ENCODE measurements at regions not wholly inside any gene's neighbourhood (a gene's known extent, or its start where the extent isn't known, plus 50 kb on each side); places are given as distances from the start of the nearest gene placed in this dataset.

DNA sequence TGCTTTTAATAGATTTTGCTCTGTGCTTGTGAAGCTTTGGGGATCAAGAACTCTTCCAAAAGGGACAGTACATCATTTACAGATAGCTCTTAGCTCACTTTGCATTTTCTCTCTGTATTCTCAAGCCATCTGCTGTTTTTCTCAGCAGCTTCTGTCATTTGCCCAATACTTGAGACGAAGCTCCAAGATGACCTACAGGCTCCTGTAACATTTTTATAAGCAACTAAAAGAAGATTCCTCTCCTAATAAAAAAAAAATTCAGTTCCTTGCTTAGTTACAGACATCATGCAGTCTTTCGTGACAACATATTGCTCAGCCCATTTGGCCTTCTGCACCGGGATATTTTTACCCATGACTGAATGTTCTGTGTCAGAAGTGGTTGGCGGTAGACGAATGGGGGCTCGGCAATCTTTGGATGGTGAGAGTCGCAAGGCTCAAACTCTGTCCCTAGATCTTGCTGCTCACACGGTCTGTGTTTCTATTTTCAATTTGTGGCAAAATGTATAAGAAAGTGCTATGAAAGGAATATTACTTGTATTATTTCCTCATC is 215.6 kb downstream of the FSCB start:
- Histone ChIP-seq H3K27me3 (no peaks in the 10 kb centered on the region), H3K4me3 (replicated peaks in 1 of 3) (no peak overlapping the region), H3K27ac (no peak overlapping the region), H3K36me3 (no peaks in the 10 kb centered on the region), H3K9me3 (peaks cover 4% of the 10 kb centered on the region), H3K4me1 (no peaks in the 10 kb centered on the region)
- intact Hi-C loops (cut with DNase I) = no loop called here
- DNase-seq = no peak
- 85 to 87% methylated on average over 8 of the region's 8 CpGs for WGBS, 2 donors
- TF ChIP-seq, protein P1, sequence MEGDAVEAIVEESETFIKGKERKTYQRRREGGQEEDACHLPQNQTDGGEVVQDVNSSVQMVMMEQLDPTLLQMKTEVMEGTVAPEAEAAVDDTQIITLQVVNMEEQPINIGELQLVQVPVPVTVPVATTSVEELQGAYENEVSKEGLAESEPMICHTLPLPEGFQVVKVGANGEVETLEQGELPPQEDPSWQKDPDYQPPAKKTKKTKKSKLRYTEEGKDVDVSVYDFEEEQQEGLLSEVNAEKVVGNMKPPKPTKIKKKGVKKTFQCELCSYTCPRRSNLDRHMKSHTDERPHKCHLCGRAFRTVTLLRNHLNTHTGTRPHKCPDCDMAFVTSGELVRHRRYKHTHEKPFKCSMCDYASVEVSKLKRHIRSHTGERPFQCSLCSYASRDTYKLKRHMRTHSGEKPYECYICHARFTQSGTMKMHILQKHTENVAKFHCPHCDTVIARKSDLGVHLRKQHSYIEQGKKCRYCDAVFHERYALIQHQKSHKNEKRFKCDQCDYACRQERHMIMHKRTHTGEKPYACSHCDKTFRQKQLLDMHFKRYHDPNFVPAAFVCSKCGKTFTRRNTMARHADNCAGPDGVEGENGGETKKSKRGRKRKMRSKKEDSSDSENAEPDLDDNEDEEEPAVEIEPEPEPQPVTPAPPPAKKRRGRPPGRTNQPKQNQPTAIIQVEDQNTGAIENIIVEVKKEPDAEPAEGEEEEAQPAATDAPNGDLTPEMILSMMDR (IDR thresholded peaks at IDR 0.05) = no peak
- no peak for TF ChIP-seq POLR2A (IDR thresholded peaks at IDR 0.05)

DNA sequence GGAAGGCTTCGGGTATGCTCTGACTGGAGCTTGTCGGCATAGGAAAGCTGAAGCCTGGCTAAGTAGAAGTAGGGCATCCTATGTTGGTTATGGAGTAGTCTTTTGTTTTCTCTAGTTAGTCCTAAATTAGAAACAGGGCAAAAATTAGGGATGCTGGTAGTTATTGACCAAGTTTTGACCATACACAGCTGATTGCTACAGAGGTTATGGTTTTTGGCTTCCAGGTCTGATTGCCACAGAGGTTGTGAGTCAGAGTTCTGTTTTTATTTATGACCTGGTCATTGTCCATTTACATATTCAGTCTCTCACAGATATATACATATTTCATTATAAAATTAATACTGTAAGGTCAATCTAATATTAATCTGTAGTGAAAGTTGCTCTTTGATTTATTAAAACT is 219.2 kb downstream of the FSCB start:
- 89 to 90% methylated on average over 2 of the region's 2 CpGs for WGBS, 2 donors

DNA sequence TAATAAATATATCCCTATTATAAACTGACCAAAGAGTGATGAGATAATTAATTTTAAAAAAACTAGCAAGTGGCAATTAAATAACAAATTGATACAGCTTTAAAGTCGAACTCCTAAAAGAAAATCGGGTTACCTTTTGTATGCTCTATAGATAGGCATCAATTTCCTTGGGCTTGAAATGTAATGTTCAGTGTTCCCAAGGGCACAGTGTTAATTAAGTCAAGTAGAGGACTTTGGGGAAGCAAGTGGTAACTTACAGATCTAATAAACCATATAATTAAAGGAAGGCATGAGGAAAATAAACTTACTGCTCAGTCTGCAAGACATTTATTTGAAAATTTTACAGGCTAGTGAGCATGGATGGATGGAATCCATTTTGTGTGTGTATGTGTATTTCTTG is 220.9 kb downstream of the FSCB start:
- no peaks in the 10 kb centered on the region for H3K9me3 ChIP-seq
- H3K27me3 ChIP-seq = no peaks in the 10 kb centered on the region
- H3K4me3 ChIP-seq (replicated peaks in 1 of 3) = no peak overlapping the region
- H3K27ac ChIP-seq = no peak overlapping the region
- TF ChIP-seq, protein P1 (IDR thresholded peaks at IDR 0.05) = no peak
- no peak for TF ChIP-seq POLR2A (IDR thresholded peaks at IDR 0.05)
- WGBS, 2 donors = 82 to 86% methylated on average over 2 of the region's 2 CpGs
- intact Hi-C loops (cut with DNase I) = no loop called here
- no peaks in the 10 kb centered on the region for H3K36me3 ChIP-seq
- DNase-seq = no peak
- H3K4me1 ChIP-seq = no peaks in the 10 kb centered on the region

More for the DNA sequence above, 219.2 kb downstream of the FSCB start:
- no peak for TF ChIP-seq POLR2A (IDR thresholded peaks at IDR 0.05)
- TF ChIP-seq, protein P1 (IDR thresholded peaks at IDR 0.05) = no peak
- peaks cover 4% of the 10 kb centered on the region for H3K9me3 ChIP-seq
- H3K4me1 ChIP-seq = no peaks in the 10 kb centered on the region
- H3K36me3 ChIP-seq = no peaks in the 10 kb centered on the region
- H3K4me3 ChIP-seq (replicated peaks in 1 of 3) = no peak overlapping the region
- H3K27me3 ChIP-seq = no peaks in the 10 kb centered on the region
- DNase-seq = no peak
- H3K27ac ChIP-seq = no peak overlapping the region
- intact Hi-C loops (cut with DNase I) = no loop called here

DNA sequence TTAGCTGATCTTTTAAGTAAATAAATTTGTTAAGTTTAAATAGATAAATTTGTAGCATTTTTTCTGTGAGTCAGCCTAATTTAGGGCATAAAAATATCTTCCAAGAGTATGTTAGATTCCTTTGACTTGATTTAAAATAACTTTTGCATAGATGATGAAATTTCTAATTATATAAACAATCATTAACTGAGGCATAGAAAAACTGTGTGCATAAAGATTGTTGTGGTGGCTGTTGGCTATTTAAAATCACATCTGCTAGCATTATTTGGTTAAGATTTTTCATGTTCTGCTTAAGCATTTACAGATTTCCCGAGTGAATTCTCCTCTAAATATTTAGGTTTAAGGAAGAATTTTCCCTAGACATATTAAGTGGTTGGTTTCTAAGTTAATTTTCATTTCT is 223.2 kb downstream of the FSCB start:
- WGBS, 2 donors = 65 to 67% methylated on average over 1 of the region's 1 CpG
- Histone ChIP-seq H3K27me3 (no peaks in the 10 kb centered on the region), H3K36me3 (no peaks in the 10 kb centered on the region), H3K4me3 (replicated peaks in 1 of 3) (no peak overlapping the region), H3K27ac (no peak overlapping the region), H3K9me3 (no peaks in the 10 kb centered on the region), H3K4me1 (no peaks in the 10 kb centered on the region)
- intact Hi-C loops (cut with DNase I) = no loop called here
- no peak for DNase-seq
- TF ChIP-seq, protein P1 (IDR thresholded peaks at IDR 0.05) = no peak
- no peak for TF ChIP-seq POLR2A (IDR thresholded peaks at IDR 0.05)

DNA sequence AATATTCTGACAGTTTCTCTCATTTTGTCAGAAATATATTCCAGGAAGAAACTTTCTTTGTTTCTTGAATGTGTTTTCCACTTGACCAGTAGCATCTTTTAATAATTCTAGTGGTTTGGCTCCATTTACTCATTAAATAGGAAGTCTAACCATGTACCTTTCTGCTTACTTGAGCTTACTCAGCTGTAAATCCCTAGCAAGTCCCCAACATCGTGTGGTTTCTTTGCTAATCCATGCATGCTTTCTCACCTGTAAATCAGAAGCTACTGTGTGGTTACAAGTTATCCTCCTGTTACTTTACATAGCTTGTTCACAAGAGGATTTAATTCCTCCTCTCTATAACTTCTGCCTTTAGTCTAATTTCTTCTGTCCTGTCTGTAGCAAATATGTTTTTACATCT is 227.7 kb downstream of the FSCB start:
- no peaks in the 10 kb centered on the region for H3K4me1 ChIP-seq
- H3K9me3 ChIP-seq = no peaks in the 10 kb centered on the region
- H3K27me3 ChIP-seq = no peaks in the 10 kb centered on the region
- DNase-seq = no peak
- H3K27ac ChIP-seq = no peak overlapping the region
- TF ChIP-seq, protein P1 (IDR thresholded peaks at IDR 0.05) = no peak
- TF ChIP-seq POLR2A (IDR thresholded peaks at IDR 0.05) = no peak
- WGBS, 2 donors = 22 to 39% methylated on average over 1 of the region's 1 CpG
- no peaks in the 10 kb centered on the region for H3K36me3 ChIP-seq
- intact Hi-C loops (cut with DNase I) = no loop called here
- no peak overlapping the region for H3K4me3 ChIP-seq (replicated peaks in 1 of 3)

Measured in thyroid gland (tissue), 4 donors.